ENCODE measurements at regions not wholly inside any gene's neighbourhood (a gene's known extent, or its start where the extent isn't known, plus 50 kb on each side); places are given as distances from the start of the nearest gene placed in this dataset.

- DNase-seq, result no peak
- no peak overlapping the region for H3K4me3 ChIP-seq (ENCODE audit: low read depth, low read length)
- H3K36me3 ChIP-seq, result no peaks in the 10 kb centered on the region
- H3K27ac ChIP-seq, result no peak overlapping the region
- peaks cover 9% of the 10 kb centered on the region for H3K27me3 ChIP-seq (ENCODE audit: insufficient read depth, low read depth, severe bottlenecking)
- TF ChIP-seq, protein P1, sequence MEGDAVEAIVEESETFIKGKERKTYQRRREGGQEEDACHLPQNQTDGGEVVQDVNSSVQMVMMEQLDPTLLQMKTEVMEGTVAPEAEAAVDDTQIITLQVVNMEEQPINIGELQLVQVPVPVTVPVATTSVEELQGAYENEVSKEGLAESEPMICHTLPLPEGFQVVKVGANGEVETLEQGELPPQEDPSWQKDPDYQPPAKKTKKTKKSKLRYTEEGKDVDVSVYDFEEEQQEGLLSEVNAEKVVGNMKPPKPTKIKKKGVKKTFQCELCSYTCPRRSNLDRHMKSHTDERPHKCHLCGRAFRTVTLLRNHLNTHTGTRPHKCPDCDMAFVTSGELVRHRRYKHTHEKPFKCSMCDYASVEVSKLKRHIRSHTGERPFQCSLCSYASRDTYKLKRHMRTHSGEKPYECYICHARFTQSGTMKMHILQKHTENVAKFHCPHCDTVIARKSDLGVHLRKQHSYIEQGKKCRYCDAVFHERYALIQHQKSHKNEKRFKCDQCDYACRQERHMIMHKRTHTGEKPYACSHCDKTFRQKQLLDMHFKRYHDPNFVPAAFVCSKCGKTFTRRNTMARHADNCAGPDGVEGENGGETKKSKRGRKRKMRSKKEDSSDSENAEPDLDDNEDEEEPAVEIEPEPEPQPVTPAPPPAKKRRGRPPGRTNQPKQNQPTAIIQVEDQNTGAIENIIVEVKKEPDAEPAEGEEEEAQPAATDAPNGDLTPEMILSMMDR (IDR thresholded peaks at IDR 0.05; ENCODE audit: low read depth, low read length), result no peak
- no peaks in the 10 kb centered on the region for H3K9me3 ChIP-seq (ENCODE audit: severe bottlenecking)
These were observed 592.7 kb upstream of the PSMD7 start for GRCh38 chr16:73703891-73704290.

DNA sequence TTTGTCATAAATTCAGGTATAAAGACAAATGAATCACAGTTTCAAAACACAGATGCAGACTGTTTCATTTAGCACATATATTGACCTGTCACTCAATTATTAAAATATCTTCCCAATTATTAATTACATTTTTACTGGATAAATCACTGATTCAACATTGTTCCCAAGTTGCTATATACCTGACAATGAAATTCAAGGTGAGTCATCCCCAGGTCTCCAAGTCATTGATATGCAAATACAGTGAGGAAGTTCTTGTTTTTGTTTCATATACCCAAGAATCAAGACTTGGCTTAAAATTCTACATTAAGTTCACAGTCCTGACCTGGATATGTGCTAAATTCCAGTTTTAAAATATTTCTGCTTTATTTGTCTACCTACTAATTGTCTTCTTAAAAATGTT, 599.3 kb upstream of the PSMD7 start:
- TF ChIP-seq, protein P1 (IDR thresholded peaks at IDR 0.05; ENCODE audit: low read depth, low read length), result no peak
- Histone ChIP-seq H3K27ac (no peak overlapping the region), H3K4me3 (ENCODE audit: low read depth, low read length) (no peak overlapping the region), H3K27me3 (ENCODE audit: insufficient read depth, low read depth, severe bottlenecking) (peaks cover 20% of the 10 kb centered on the region), H3K9me3 (ENCODE audit: severe bottlenecking) (no peaks in the 10 kb centered on the region), H3K36me3 (no peaks in the 10 kb centered on the region)
- no peak for DNase-seq

GRCh38 chr16:73692861-73693260, 603.8 kb upstream of the PSMD7 start:
- DNase-seq, result no peak
- H3K4me3 ChIP-seq (ENCODE audit: low read depth, low read length), result no peak overlapping the region
- no peaks in the 10 kb centered on the region for H3K36me3 ChIP-seq
- peaks cover 21% of the 10 kb centered on the region for H3K27me3 ChIP-seq (ENCODE audit: insufficient read depth, low read depth, severe bottlenecking)
- no peak overlapping the region for H3K27ac ChIP-seq
- TF ChIP-seq, protein P1 (IDR thresholded peaks at IDR 0.05; ENCODE audit: low read depth, low read length), result no peak
- H3K9me3 ChIP-seq (ENCODE audit: severe bottlenecking), result no peaks in the 10 kb centered on the region

DNA sequence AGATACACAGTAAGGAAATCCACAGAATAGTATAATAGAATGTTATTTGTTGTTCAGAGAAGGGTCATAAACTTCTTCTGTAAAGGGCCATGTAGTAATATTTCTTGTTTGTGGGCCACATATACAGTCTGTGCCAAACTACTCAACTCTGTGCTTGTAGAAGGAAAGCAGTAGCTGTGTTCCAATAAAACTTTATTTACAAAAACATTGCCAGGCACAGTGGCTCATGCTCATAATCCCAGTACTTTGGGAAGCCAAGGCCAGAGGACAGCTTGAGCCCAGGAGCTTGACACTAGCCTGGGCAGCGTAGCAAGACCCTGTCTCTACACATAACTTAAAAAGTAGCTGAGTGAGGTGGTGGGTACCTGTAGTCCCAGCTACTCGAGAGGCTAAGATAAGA, 612.8 kb upstream of the PSMD7 start:
- Histone ChIP-seq H3K27ac (no peak overlapping the region), H3K4me3 (ENCODE audit: low read depth, low read length) (no peak overlapping the region), H3K27me3 (ENCODE audit: insufficient read depth, low read depth, severe bottlenecking) (no peaks in the 10 kb centered on the region), H3K9me3 (ENCODE audit: severe bottlenecking) (no peaks in the 10 kb centered on the region), H3K36me3 (no peaks in the 10 kb centered on the region)
- no peak for DNase-seq
- TF ChIP-seq, protein P1 (IDR thresholded peaks at IDR 0.05; ENCODE audit: low read depth, low read length), result no peak

GRCh38 chr16:73672135-73672534, 624.2 kb upstream of the ZFHX3 start:
- Histone ChIP-seq H3K9me3 (ENCODE audit: severe bottlenecking) (no peaks in the 10 kb centered on the region), H3K4me3 (ENCODE audit: low read depth, low read length) (no peak overlapping the region), H3K27ac (no peak overlapping the region), H3K36me3 (no peaks in the 10 kb centered on the region), H3K27me3 (ENCODE audit: insufficient read depth, low read depth, severe bottlenecking) (peaks cover 24% of the 10 kb centered on the region)
- DNase-seq, result no peak
- TF ChIP-seq, protein P1 (IDR thresholded peaks at IDR 0.05; ENCODE audit: low read depth, low read length), result no peak
